WERI-Rb-1 (cell line): ENCODE measurements at regions not wholly inside any gene's neighbourhood (a gene's known extent, or its start where the extent isn't known, plus 50 kb on each side); places are given as distances from the start of the nearest gene placed in this dataset.

Source experiments
- DNase-seq: peaks from one replicate; pipeline ENCODE4 v3.0.0-alpha.2; 2020
- H3K27ac ChIP-seq: fragments of 250-450 bp; sonication (Bioruptor Pico); 2 replicates; pipeline ENCODE4 v1.5.1; 2020; ENCODE audit warnings: mild to moderate bottlenecking, moderate library complexity
- H3K27me3 ChIP-seq: fragments of 250-450 bp; sonication (Bioruptor Pico); 2 replicates; pipeline ENCODE4 v1.5.1; 2021; ENCODE audit warnings: mild to moderate bottlenecking, low read depth, moderate library complexity; ENCODE audit not compliant: insufficient read depth, severe bottlenecking
- H3K36me3 ChIP-seq: fragments of 250-450 bp; sonication (Bioruptor Pico); 2 replicates; pipeline ENCODE4 v1.5.1; 2020; ENCODE audit warnings: mild to moderate bottlenecking, moderate library complexity
- H3K4me3 ChIP-seq: 2 replicates; pipeline ENCODE4 v1.5.1; 2011; ENCODE audit warnings: low read depth, mild to moderate bottlenecking, control low read depth, low read length
- H3K9me3 ChIP-seq: fragments of 250-450 bp; sonication (Bioruptor Pico); 2 replicates; pipeline ENCODE4 v1.5.1; 2021; ENCODE audit warnings: mild to moderate bottlenecking, moderate library complexity; ENCODE audit not compliant: severe bottlenecking
- TF ChIP-seq, protein P1 (sequence below): IDR thresholded peaks from 2 replicates; pipeline ENCODE4 v1.5.1; 2011; ENCODE audit warnings: low read depth, mild to moderate bottlenecking, control low read depth, inconsistent platforms, low read length

DNA sequence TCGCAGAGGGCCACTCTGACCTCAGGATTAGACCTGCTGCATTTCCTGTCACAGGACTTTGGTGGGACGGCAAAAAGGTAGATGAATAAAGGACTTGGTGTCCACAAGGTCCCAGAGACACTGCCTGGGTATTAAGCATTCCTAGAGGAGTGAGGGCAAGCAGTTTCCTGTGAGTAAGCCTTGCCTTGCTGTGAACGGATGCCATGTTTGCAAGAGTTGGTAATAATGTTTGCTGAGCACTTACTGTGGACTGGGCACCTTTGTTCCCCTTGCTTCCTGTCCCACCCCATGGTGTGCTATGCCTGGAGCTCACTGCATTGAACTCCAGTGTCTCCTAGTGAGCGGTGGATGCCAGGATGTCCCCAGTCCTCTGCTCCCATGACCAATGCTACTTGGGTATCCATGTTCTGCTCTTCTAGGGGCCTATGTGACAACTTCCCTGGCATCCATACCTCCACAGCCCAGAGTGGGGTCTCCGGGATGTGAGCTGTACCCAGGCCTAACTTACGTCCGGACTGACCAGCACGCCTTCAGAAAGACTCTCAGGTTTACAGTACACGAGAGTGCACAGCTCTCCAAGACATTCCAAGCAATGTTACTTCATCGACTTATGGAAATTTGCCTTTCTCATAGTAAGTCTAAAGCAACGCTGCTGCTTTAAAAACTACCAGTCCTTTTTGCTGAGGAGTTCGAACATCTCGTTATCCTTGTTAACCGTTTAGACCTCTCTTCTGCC, 95.5 kb upstream of the MSX1 start:
- no peak overlapping the region for H3K4me3 ChIP-seq
- no peak for DNase-seq
- no peak overlapping the region for H3K27ac ChIP-seq
- H3K9me3 ChIP-seq = no peaks in the 10 kb centered on the region
- H3K36me3 ChIP-seq = no peaks in the 10 kb centered on the region
- TF ChIP-seq, protein P1, sequence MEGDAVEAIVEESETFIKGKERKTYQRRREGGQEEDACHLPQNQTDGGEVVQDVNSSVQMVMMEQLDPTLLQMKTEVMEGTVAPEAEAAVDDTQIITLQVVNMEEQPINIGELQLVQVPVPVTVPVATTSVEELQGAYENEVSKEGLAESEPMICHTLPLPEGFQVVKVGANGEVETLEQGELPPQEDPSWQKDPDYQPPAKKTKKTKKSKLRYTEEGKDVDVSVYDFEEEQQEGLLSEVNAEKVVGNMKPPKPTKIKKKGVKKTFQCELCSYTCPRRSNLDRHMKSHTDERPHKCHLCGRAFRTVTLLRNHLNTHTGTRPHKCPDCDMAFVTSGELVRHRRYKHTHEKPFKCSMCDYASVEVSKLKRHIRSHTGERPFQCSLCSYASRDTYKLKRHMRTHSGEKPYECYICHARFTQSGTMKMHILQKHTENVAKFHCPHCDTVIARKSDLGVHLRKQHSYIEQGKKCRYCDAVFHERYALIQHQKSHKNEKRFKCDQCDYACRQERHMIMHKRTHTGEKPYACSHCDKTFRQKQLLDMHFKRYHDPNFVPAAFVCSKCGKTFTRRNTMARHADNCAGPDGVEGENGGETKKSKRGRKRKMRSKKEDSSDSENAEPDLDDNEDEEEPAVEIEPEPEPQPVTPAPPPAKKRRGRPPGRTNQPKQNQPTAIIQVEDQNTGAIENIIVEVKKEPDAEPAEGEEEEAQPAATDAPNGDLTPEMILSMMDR = no peak
- no peaks in the 10 kb centered on the region for H3K27me3 ChIP-seq

DNA sequence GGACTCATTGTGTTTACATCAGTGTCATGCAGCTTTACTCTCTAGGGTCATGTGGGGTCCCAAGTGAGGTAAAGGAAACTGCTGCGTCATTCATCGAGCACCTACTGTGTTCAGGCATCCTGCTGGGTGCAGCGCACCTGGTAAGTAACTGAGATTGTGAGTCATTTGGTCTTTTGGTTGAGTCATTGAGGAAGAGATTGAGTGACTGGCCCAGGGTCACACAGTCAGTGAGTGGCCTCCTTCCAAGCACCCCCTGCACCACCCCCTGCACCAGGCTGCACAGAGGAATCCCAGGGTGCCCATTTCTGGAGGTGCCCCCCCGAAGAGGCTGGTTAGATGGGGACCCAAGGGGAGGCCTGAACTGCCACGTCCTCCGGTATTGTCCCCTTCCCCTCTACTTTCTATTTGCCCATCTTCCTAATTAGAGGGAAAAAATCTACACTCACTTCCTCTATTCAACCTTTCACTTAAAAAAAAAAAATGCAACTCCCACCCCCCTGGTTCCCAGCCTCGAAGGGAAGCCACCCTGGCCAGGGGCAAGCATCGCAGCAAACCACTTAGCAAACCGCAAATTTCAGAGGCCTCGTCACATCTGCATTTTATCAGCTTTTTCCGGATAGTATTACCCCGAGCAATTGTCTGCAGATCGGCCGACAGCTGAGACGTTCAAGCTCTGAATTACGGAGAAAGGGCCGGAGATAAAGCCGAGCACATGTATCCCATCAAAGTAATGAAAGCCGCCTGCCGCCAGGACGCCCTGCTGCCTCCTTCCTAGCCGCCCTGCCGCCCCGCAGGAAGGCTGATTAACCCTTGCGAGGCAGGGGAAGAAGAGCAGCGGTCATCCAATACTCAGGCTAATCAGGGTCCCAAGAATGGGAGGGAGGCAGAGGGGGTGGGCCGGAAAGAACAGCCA, 96.3 kb upstream of the MSX1 start:
- Histone ChIP-seq H3K27ac (no peak overlapping the region), H3K4me3 (no peak overlapping the region), H3K27me3 (no peaks in the 10 kb centered on the region), H3K9me3 (no peaks in the 10 kb centered on the region), H3K36me3 (no peaks in the 10 kb centered on the region)
- TF ChIP-seq, protein P1 = no peak
- peak; percentile 76 for DNase-seq

DNA sequence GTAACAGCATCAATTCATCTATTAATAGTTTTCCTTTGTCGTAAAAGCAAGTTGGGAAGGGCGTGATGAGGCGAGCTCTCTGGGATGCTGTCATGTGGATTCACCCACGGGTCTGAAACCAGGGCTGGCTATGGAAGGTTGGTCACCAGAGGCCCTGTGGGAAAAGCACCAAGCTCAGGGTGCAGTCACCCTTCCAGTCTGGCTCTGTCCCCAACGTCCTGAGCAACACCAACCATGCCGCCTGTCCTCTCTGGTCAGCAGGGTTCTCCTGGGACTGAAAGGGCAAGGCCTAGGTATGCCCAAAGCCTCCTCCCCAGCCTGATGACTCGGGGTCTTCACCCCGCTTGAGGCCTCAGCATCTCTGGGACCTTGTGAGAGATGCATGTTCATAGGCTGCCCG, 97.2 kb upstream of the MSX1 start:
- Histone ChIP-seq H3K27ac (no peak overlapping the region), H3K9me3 (no peaks in the 10 kb centered on the region)
- TF ChIP-seq, protein P1 = no peak

DNA sequence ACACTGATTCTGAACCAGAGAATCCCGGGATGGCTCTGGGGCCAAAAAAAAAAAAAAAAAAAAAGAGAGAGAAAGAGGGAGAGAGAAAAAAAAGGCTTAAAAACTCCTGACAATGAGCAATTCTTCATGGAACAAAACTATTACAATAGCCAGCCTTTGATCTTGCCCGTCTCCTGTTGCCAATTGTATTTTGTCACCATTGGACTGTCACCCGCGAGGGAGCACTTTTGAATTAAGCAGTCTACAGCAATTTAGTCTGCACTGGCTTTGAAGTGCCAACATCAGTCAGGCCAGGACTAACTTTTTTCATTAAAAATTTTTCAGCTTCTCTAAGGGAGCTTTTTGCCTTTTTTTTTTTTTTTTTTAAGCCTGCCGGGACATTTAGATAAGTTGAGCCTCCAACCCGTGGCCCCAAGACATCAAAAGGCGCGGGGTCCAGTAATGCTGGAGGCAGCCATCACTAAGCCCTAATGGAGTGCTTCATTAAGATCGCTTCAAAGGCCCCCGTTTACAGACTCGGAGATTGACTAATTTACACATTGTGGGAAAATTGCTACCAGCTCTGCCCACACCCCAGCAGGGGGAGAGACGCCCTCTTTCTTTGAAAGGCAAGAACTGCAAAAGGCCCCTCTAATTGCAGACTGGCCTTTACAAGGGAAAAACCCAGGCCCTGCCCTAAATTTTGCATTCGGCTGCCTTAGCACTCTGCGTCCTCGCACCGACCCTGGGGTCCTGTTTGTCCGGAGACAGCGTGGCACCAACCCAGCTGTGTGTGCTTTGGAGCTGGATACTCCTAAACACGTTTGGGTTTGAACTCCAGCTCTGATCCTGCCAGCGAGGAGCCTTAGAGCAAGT, 98.1 kb upstream of the MSX1 start:
- DNase-seq = peak; percentile 52
- TF ChIP-seq, protein P1 = peak; percentile 78
- no peaks in the 10 kb centered on the region for H3K27me3 ChIP-seq
- H3K27ac ChIP-seq = no peak overlapping the region
- no peak overlapping the region for H3K4me3 ChIP-seq
- no peaks in the 10 kb centered on the region for H3K9me3 ChIP-seq
- H3K36me3 ChIP-seq = no peaks in the 10 kb centered on the region

More for the DNA sequence above, 97.2 kb upstream of the MSX1 start:
- no peaks in the 10 kb centered on the region for H3K36me3 ChIP-seq
- DNase-seq = no peak
- H3K27me3 ChIP-seq = no peaks in the 10 kb centered on the region
- H3K4me3 ChIP-seq = no peak overlapping the region

DNA sequence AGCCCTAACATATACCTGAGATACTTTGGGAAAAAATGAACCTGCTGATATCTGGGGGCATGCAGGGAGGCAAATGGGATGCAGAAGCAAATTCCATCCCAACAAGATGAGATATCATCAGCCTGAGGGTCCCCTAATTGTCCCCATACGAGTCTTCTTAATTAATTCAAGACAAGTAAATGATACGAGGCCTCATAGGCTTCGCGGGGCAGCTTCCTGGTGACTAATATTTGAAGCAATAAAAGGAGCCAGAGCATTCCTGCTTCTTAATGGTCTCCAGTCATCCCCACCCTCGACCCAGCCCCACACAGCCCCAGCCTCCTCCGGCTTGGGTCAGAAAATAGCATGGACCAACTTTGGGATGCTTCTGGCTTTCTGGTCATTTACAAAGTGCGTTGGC, 99.6 kb upstream of the MSX1 start:
- TF ChIP-seq, protein P1 = no peak
- DNase-seq = no peak
- no peak overlapping the region for H3K27ac ChIP-seq
- H3K9me3 ChIP-seq = no peaks in the 10 kb centered on the region
- no peaks in the 10 kb centered on the region for H3K27me3 ChIP-seq
- H3K36me3 ChIP-seq = no peaks in the 10 kb centered on the region
- H3K4me3 ChIP-seq = no peak overlapping the region
